Inferior parietal cortex (tissue), 1 donor: ENCODE measurements at regions not wholly inside any gene's neighbourhood (a gene's known extent, or its start where the extent isn't known, plus 50 kb on each side); places are given as distances from the start of the nearest gene placed in this dataset.
"Not testable (repeated sequence)": the region's sequence is repeated elsewhere in the genome, so short reads cannot be mapped to it uniquely, and the experiment has no call there.

Experiments
- DNase-seq: peaks from one replicate; pipeline ENCODE4 v3.0.0-alpha.2; 2016; ENCODE audit errors: extremely low spot score

DNA sequence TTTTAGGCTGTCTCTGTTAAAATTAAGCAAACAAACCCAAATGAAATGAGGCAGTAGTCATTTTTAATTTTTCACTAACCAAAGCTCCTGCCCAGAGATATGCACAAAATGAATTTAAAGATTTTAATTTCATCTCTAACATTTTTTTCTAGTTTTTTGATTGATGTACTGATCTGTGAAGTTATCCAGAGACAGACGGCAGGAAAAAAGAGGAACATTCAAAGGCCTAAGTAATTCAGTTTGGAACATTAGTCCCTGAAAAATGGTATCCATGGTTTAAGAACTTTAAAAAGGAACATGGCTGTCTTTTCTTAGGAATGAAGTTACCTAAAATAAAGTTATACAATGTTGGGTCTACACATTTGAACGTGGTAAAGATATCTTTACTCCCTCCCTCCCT is 498.8 kb upstream of the LMO3 start:
- no peak for DNase-seq

- DNase-seq, result no peak
Measured at GRCh38 chr12:17097674-17098073, 491.7 kb upstream of the LMO3 start.

DNA sequence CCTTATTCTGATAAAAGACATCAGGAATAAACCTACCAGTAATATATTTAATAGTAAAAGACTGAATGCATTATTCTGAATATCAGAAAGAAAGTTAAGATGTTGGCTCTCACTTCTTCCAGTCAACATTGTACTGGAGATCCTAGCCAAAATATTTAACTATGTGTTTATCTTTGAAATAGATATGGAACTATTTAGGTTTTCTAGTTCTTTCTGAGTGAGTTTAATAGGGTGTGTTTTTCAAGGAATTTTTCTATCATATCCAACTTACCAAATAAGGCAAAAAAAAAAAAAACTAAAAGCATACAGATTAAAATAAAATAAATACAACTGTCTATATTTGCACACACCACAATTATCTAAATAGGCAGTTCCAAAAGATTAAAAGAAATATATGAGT is 478.9 kb upstream of the LMO3 start:
- no peak for DNase-seq

DNA sequence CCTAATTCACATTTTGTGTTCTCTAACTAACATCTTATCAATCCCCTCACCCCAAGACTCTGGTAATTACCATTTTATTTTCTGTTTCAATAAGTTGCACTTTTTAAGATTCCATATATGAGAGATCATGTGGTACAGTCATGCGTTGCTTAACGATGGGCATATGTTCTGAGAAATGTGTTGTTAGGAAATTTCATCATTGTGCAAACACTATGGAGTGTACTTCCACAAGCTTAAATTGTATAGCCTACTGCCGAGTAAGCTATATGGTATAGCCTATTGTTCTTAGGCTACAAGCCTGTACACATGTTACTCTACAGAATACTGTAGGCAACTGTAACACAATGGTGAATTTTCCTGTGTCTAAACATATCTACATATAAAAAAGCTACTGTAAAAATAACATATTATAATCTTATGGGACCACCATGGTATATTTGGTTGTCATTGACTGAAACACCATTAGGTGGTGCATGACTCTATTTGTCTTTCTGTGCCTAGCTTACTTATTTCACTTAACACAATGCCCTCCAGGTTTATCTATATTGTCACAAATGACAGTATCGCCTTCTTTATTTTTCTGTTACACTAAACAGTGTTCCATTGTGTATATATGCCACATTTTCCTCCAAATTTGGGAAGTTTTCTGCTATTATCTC is 473.4 kb upstream of the LMO3 start:
- DNase-seq, result no peak

DNA sequence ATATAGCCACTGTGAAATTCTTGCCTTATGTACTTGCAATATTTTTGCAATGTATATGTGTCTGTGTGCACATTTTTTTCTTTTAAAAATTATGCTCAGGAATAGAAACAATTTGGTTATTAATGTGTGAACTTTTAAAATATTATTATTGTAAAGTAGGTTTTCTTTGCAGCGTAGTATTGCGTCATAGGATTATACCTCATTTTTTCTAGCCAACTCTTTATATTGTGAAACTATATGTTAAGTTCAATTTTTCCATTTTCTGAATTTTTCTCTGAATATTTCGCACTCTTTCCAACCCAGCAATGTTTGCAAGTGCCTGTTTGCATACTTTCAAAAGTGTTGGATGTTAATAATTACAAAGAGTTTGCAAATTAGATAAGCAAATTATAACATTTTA is 471.6 kb upstream of the LMO3 start:
- DNase-seq, result no peak

DNA sequence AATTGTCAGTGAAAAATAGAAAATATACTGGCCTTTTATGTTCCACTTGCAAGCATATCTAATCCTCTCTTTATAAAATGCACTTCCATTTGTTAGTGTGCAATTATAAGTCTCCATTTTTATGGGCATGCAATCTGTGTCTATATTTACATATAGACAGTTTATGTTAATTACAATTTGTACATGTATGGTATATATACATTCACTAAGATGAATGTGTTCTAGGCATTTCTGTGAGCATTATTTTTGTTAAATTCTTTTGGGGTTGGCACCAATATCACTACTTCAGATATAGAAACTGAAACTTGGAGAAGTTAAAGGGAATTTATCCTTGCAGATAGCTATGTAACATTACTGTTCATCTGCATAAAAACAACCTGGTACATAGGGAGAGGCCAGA is 470.8 kb upstream of the LMO3 start:
- DNase-seq, result peak; percentile 25

GRCh38 chr12:17076028-17076744 is 470.2 kb upstream of the LMO3 start:
- DNase-seq, result peak; percentile 37

- DNase-seq, result no peak
Measured at GRCh38 chr12:17064834-17065233, 458.9 kb upstream of the LMO3 start.

DNA sequence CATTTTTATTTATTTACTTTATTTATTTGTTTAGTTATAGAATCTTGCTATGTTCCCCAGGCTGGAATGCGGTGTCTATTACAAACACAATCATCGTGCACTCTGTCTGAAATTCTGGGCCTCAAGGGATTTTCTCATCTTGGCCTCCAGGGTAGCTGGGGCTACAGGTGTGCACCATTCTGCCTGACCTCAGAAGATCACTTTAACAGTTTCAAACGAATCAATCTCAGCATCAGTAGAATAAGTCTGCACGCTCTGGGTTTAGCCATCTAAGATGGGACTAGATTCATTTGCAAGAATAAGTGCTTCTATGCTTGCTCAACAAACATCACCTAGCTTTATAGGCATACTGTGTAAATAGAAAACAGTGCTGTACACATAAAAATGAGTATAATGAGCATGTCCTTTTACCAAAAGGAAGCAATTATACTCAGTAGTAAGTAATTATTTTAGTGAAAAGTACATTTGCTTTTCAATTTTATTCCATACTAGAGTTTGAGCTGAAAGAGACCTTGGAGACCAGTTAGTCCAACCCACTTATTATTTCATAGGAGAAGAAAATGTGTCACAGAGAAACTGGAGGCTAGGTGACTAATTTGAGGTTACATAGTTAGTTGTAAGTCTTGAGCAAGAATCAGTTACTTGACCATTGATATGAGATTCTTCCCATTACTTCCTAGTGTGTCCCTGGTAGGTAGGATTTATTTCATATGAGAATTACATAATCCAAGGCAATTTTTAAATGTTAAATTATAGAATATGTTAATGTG is 456.5 kb upstream of the LMO3 start:
- DNase-seq, result no peak

DNA sequence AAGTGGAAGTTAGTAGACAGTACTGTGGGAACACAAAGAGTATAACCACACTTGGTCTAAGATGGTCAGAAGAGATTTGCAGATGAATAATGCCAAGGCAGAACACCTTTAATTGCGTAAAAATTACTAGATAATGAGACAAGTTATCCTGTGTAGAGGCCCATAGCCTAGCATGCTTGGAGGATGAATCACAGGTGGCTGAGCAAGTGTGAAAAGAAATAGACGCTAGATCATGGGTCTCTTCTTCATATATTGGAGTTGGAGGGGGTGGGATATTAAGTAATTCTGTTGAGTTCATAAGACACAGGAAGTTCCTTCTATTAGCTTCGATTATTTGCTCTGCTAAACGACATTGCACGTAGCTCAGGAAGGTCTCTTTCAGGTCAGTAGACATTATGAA is 454.3 kb upstream of the LMO3 start:
- no peak for DNase-seq

- DNase-seq, result no peak
Measured at GRCh38 chr12:17056546-17056945, 450.6 kb upstream of the LMO3 start.

DNA sequence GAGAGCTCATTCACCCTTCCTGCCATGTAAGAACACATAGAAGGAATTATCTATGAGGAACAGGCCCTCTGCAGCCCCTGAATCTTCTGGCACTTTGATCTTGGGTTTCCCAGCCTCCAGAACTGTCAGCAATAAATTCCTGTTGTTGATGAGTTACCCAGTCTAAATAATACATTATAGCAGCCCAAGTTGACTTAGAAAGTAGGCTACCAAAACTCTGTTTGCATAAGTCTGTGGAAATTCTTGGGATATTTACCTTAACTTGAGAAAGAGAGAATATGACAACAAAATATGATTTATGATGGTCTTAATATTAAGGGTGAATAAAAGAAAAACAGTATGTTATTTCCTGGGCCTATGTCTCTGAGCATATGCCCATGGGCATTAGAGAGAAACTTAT is 433.0 kb upstream of the LMO3 start:
- no peak for DNase-seq

DNA sequence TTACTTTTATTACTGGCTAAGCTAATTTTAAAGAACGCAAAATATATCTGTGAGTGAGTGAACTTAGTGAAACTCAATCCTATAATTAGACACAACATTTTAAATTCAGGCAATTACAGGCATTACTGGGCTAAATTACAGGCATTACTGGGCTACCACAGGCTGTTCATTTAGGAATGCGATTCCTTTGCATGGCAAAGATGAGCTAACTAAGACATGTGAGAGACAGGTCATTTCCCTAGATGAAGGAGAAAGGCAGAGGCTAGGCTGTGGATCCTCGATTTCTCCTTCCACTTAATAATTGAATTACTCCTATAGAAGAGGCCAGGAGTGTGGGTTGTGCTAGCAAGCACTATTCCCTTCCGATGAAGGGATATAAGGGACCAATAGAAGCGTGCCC is 429.4 kb upstream of the LMO3 start:
- no peak for DNase-seq

GRCh38 chr12:17030338-17030737 is 424.4 kb upstream of the LMO3 start:
- DNase-seq, result no peak

DNA sequence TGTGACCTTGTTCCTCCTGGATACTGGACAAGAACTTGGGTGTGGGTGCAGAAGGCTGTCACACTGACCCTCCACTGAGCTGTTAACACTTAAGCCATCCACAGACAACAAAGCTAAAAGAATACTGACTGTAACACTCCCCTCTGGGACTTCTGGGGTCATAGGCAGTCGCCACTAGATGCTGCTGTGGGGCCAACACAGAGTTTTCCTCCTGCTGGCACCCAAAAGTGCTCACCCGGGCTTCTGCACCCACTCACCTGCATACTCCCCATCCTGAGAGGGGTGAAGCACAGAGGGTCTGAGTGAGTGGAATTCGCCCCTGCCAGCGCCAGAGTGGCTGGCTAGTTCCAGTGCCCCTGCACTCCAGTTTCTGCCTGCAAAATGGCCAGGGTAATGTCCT is 422.4 kb upstream of the LMO3 start:
- DNase-seq, result no peak

DNA sequence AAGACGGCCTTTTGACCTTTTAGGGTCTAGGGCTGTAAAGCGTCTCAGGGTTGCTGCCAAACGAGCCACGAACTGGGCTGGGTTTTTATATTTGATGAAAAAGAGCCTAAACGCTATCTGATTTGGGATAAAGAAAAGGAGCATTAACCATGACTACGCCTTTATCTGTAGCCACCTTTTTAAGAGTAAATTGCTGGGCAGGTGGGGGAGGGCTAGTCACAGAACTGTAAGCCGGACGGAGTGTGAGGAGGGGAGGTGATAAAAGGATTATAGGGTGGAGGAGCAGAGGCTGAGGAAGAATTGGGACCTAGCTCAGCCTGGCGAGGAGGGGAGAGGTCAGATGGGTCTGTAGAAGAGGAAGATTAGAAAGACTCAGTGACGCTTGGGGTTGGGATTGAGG is 419.5 kb upstream of the LMO3 start:
- DNase-seq, result not testable (repeated sequence)

GRCh38 chr12:17020765-17021164 is 414.8 kb upstream of the LMO3 start:
- no peak for DNase-seq

DNA sequence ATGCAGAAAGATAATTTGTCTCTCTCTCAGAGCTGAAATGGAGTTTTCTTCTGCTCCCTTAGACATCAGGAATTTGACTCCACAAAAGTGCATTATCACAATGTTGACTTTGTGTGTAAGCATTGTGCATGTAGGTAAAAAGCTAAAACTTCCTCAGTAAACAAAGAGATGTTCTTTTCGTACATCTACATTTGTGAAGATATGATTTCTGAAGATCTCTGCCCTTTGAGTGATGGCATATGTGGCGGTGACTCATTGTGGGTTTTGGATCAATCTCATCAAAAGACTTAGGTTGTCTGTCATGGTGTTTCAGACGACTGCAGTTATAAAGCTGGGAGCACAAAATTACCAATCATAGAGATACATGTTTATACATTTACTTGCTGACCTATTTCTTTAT is 411.4 kb upstream of the LMO3 start:
- DNase-seq, result no peak

- no peak for DNase-seq
Measured at GRCh38 chr12:17016116-17016864, 410.3 kb upstream of the LMO3 start.

DNA sequence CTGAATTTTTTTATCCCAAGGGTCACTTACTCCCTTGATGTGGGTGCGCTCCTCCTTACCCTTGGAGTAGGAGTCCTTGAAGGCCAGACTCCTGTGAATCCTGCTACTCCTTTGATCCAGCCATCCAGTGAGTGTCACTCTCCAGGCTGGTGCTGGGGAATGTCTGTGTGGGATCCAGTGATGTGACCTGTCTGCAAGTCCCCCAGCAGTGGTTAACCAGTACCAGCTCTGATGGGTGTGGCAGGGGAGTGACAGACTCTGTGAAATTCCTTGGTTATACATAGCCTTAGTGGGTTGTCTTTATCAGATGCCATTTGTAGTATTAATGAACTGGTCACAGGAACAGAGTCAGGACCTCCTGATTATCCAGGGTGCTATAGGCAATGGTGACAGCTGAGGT is 409.5 kb upstream of the LMO3 start:
- no peak for DNase-seq

- DNase-seq, result not testable (repeated sequence)
Measured at GRCh38 chr12:17007442-17008040, 401.6 kb upstream of the LMO3 start.

DNA sequence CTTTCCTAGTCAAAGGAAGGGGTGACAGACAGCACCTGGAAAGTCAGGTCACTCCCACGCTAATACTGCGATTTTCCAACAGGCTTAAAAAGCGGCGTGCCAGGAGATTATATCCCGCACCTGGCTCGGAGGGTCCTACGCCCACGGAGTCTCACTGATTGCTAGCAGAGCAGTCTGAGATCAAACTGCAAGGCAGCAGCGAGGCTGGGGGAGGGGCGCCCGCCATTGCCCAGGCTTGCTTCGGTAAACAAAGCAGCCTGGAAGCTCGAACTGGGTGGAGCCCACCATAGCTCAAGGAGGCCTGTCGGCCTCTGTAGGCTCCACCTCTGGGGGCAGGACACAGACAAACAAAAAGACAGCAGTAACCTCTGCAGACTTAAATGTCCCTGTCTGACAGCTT is 392.6 kb upstream of the LMO3 start:
- DNase-seq, result not testable (repeated sequence)
